ENCODE measurements at regions not wholly inside any gene's neighbourhood (a gene's known extent, or its start where the extent isn't known, plus 50 kb on each side); places are given as distances from the start of the nearest gene placed in this dataset.
"Not testable (repeated sequence)": the region's sequence is repeated elsewhere in the genome, so short reads cannot be mapped to it uniquely, and the experiment has no call there.

DNA sequence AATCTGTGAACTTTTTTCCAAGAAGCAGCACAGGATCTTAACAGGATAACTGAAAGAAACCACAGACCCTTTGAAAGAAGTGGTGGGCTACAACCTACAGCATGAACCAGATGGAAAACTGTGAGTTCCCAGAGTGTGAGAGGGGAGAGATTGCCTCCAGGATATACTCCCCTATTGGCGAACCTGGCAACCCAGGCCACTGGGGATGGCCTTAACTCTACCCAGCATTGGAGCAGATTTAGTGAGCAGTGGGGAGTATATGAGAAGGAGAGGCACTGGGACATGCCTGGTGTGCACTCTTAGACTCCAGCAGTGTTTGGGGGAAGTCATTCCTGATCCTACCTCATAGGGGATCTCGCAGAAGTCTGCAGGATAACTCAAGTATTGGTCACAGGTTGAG is 201.0 kb upstream of the TP63 start:
- Histone ChIP-seq H3K27ac (replicated peaks) (no peak overlapping the region), H3K4me3 (replicated peaks; ENCODE audit: insufficient read depth, low read length) (no peak overlapping the region), H3K27me3 (ENCODE audit: insufficient read depth, poor library complexity, severe bottlenecking) (no peaks in the 10 kb centered on the region)
- DNase-seq (ENCODE audit: low read depth in 1 of 2, low spot score in 1 of 2), result no peak
- no peak for TF ChIP-seq REST (IDR thresholded peaks at IDR 0.05; ENCODE audit: insufficient replicate concordance, low read depth)
- no peak for TF ChIP-seq POLR2AphosphoS5 (IDR thresholded peaks at IDR 0.05; ENCODE audit: low read depth)
- no peak for TF ChIP-seq SPI1 (IDR thresholded peaks at IDR 0.05; ENCODE audit: borderline replicate concordance, low read depth)
- TF ChIP-seq, protein P1, sequence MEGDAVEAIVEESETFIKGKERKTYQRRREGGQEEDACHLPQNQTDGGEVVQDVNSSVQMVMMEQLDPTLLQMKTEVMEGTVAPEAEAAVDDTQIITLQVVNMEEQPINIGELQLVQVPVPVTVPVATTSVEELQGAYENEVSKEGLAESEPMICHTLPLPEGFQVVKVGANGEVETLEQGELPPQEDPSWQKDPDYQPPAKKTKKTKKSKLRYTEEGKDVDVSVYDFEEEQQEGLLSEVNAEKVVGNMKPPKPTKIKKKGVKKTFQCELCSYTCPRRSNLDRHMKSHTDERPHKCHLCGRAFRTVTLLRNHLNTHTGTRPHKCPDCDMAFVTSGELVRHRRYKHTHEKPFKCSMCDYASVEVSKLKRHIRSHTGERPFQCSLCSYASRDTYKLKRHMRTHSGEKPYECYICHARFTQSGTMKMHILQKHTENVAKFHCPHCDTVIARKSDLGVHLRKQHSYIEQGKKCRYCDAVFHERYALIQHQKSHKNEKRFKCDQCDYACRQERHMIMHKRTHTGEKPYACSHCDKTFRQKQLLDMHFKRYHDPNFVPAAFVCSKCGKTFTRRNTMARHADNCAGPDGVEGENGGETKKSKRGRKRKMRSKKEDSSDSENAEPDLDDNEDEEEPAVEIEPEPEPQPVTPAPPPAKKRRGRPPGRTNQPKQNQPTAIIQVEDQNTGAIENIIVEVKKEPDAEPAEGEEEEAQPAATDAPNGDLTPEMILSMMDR (IDR thresholded peaks at IDR 0.05; ENCODE audit: insufficient read depth, low read length), result no peak
- TF ChIP-seq GABPA (IDR thresholded peaks at IDR 0.05; ENCODE audit: low read depth), result no peak

DNA sequence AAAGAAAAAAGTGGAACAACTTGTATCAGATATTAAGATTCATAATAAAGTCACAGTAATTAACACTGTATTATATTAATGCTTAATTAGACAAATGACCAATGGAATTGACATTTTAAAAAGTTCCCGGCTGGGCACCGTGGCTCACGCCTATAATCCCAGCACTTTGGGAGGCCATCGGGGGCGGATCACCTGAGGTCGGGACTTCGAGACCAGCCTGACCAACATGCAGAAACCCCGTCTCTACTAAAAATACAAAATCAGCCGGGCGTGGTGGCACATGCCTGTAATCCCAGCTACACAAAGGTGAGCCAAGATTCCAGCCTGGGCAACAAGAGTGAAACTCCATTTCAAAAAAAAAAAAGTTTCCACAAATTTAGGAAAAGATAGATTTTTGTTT is 188.9 kb upstream of the TP63 start:
- not testable (repeated sequence) for H3K27ac ChIP-seq (replicated peaks); H3K27me3 ChIP-seq (ENCODE audit: insufficient read depth, poor library complexity, severe bottlenecking); H3K4me3 ChIP-seq (replicated peaks; ENCODE audit: insufficient read depth, low read length); DNase-seq (ENCODE audit: low read depth in 1 of 2, low spot score in 1 of 2)

DNA sequence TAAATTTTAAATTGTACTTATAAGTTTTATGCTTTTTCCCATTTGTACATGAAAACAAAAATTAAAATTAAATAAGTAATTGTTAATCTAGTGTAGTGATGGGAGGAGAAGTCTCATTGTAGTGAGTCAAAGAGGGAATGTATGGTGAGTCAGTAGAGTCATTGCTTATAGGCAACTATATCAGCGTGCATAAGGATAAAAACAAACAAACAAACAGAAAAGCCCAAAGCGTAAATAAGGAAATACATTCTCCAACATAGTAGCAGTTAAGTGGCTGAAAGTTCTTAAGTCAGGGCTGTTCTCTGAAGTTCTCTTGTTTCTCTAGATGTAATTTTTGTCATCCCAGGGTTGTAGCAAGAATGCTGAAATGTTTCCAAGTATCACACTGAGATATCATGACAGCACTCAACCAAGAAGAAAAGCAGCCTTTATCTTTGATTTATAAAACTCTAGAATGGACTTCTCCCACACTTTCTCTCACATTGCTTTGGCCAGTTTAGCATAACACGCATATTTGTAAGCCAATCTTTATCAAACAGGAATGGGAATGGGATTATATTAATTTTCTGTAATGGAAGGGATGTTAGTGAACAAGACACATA is 184.1 kb upstream of the TP63 start:
- no peak for DNase-seq (ENCODE audit: low read depth in 1 of 2, low spot score in 1 of 2)
- Histone ChIP-seq H3K4me3 (replicated peaks; ENCODE audit: insufficient read depth, low read length) (no peak overlapping the region), H3K27me3 (ENCODE audit: insufficient read depth, poor library complexity, severe bottlenecking) (no peaks in the 10 kb centered on the region), H3K27ac (replicated peaks) (no peak overlapping the region)
- no peak for TF ChIP-seq POLR2AphosphoS5 (IDR thresholded peaks at IDR 0.05; ENCODE audit: low read depth)
- no peak for TF ChIP-seq GABPA (IDR thresholded peaks at IDR 0.05; ENCODE audit: low read depth)
- TF ChIP-seq REST (IDR thresholded peaks at IDR 0.05; ENCODE audit: insufficient replicate concordance, low read depth), result no peak
- no peak for TF ChIP-seq SPI1 (IDR thresholded peaks at IDR 0.05; ENCODE audit: borderline replicate concordance, low read depth)
- TF ChIP-seq, protein P1 (IDR thresholded peaks at IDR 0.05; ENCODE audit: insufficient read depth, low read length), result no peak

- no peak for DNase-seq (ENCODE audit: low read depth in 1 of 2, low spot score in 1 of 2)
- no peak for TF ChIP-seq SPI1 (IDR thresholded peaks at IDR 0.05; ENCODE audit: borderline replicate concordance, low read depth)
- TF ChIP-seq REST (IDR thresholded peaks at IDR 0.05; ENCODE audit: insufficient replicate concordance, low read depth), result no peak
- TF ChIP-seq, protein P1 (IDR thresholded peaks at IDR 0.05; ENCODE audit: insufficient read depth, low read length), result no peak
- TF ChIP-seq POLR2AphosphoS5 (IDR thresholded peaks at IDR 0.05; ENCODE audit: low read depth), result no peak
- no peak for TF ChIP-seq GABPA (IDR thresholded peaks at IDR 0.05; ENCODE audit: low read depth)
These were observed 182.1 kb upstream of the TP63 start for GRCh38 chr3:189449084-189449483.

More at GRCh38 chr3:189449084-189449483, 182.1 kb upstream of the TP63 start:
- no peak overlapping the region for H3K27ac ChIP-seq (replicated peaks)
- H3K27me3 ChIP-seq (ENCODE audit: insufficient read depth, poor library complexity, severe bottlenecking), result no peaks in the 10 kb centered on the region
- H3K4me3 ChIP-seq (replicated peaks; ENCODE audit: insufficient read depth, low read length), result no peak overlapping the region

All from HL-60 (cell line).